Ishikawa (cell line): ENCODE measurements at regions not wholly inside any gene's neighbourhood (a gene's known extent, or its start where the extent isn't known, plus 50 kb on each side); places are given as distances from the start of the nearest gene placed in this dataset.

ENCODE experiments used
- MAX ChIP-seq: IDR thresholded peaks from 2 replicates; pipeline ENCODE4 v1.6.1; 2012
- REST ChIP-seq: IDR thresholded peaks from 2 replicates; pipeline ENCODE4 v1.6.1; 2012; ENCODE audit warnings: low read depth, mild to moderate bottlenecking
- TAF1 ChIP-seq: IDR thresholded peaks from 2 replicates; pipeline ENCODE4 v1.6.1; 2012; ENCODE audit warnings: low read depth, mild to moderate bottlenecking
- YY1 ChIP-seq: IDR thresholded peaks from 2 replicates; pipeline ENCODE4 v1.6.1; 2012; ENCODE audit warnings: low read depth

GRCh38 chr3:118817748-118818165 lies 216.9 kb downstream of the IGSF11 start:
- TF ChIP-seq REST (no peak), TAF1 (no peak), YY1 (no peak), MAX (no peak)
